Breast epithelium (tissue), 3 donors: ENCODE measurements at regions not wholly inside any gene's neighbourhood (a gene's known extent, or its start where the extent isn't known, plus 50 kb on each side); places are given as distances from the start of the nearest gene placed in this dataset.

ENCODE experiments used
- POLR2A ChIP-seq: fragments of 450-650 bp; IDR thresholded peaks from one replicate; pipeline ENCODE4 v1.6.1; 2016; ENCODE audit warnings: antibody characterized with exemption, mild to moderate bottlenecking, moderate library complexity
- TF ChIP-seq, protein P1 (sequence below), 3 donors: fragments of 450-650 bp; IDR thresholded peaks; one replicate each; pipeline ENCODE4 v1.5.1; 2016 to 2017; ENCODE audit warnings: antibody characterized with exemption in 3 of 3, mild to moderate bottlenecking in 3 of 3, moderate library complexity in 3 of 3

DNA sequence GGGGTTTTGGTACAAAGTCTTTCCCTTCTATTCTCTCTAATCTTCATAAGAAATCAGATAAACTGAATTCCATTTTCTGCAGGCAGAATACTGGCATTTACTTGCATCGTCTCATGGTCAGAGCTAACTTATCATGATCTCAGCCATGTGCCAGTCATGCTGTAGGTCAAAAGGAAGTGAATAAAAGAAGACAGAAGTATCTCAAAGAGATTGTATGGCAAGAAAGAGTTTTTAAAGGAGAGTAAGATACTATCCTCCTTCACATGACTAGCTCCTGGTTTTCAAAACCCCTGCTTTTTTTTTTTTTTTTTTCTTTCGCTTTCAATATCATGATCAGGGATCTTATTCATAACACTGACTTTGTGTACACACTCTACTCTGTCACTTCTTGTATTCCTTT is 398.3 kb downstream of the C6orf118 start:
- TF ChIP-seq, protein P1, sequence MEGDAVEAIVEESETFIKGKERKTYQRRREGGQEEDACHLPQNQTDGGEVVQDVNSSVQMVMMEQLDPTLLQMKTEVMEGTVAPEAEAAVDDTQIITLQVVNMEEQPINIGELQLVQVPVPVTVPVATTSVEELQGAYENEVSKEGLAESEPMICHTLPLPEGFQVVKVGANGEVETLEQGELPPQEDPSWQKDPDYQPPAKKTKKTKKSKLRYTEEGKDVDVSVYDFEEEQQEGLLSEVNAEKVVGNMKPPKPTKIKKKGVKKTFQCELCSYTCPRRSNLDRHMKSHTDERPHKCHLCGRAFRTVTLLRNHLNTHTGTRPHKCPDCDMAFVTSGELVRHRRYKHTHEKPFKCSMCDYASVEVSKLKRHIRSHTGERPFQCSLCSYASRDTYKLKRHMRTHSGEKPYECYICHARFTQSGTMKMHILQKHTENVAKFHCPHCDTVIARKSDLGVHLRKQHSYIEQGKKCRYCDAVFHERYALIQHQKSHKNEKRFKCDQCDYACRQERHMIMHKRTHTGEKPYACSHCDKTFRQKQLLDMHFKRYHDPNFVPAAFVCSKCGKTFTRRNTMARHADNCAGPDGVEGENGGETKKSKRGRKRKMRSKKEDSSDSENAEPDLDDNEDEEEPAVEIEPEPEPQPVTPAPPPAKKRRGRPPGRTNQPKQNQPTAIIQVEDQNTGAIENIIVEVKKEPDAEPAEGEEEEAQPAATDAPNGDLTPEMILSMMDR (IDR thresholded peaks at IDR 0.05): no peak
- TF ChIP-seq POLR2A: no peak
